H1 (cell line): ENCODE measurements at regions not wholly inside any gene's neighbourhood (a gene's known extent, or its start where the extent isn't known, plus 50 kb on each side); places are given as distances from the start of the nearest gene placed in this dataset.

ENCODE experiments used
- SP1 ChIP-seq: IDR thresholded peaks from 2 replicates; pipeline ENCODE4 v1.6.1; 2011; ENCODE audit warnings: low read depth, low read length
- TAF1 ChIP-seq: IDR thresholded peaks from 2 replicates; pipeline ENCODE4 v1.6.1; 2011; ENCODE audit warnings: mild to moderate bottlenecking, low read depth, low read length
- TF ChIP-seq, protein P1 (sequence below), 3 experiments: IDR thresholded peaks; 1 replicate in 2 of 3; 2 replicates in 1 of 3; pipeline versions ENCODE4 v1.5.1 to v1.6.1; 2011; ENCODE audit warnings: low read length in 3 of 3, mild to moderate bottlenecking in 3 of 3, inconsistent platforms in 2 of 3, low read depth in 1 of 3, moderate library complexity in 1 of 3; ENCODE audit not compliant: insufficient read depth in 1 of 3; ENCODE audit errors: control extremely low read depth in 1 of 3

DNA sequence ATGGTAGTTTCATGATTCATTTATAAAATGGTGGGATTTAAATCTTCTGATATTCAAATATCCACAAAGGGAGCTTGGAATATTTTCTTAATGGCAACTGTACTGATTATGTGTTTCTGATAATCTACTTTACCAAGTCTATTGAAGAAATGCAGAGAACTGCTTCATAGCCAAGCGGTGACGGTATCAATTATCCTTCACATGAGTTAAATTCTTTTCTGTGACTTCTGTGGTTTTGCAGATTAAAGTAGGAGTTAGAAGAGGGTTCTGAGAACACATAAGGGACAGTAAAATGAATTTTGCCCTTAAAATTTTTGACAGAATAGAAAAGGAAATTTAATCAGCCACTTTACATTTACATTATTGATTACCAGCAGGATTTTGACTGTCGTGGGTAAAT is 563.2 kb downstream of the GBE1 start:
- TF ChIP-seq, protein P1, sequence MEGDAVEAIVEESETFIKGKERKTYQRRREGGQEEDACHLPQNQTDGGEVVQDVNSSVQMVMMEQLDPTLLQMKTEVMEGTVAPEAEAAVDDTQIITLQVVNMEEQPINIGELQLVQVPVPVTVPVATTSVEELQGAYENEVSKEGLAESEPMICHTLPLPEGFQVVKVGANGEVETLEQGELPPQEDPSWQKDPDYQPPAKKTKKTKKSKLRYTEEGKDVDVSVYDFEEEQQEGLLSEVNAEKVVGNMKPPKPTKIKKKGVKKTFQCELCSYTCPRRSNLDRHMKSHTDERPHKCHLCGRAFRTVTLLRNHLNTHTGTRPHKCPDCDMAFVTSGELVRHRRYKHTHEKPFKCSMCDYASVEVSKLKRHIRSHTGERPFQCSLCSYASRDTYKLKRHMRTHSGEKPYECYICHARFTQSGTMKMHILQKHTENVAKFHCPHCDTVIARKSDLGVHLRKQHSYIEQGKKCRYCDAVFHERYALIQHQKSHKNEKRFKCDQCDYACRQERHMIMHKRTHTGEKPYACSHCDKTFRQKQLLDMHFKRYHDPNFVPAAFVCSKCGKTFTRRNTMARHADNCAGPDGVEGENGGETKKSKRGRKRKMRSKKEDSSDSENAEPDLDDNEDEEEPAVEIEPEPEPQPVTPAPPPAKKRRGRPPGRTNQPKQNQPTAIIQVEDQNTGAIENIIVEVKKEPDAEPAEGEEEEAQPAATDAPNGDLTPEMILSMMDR (IDR thresholded peaks at IDR 0.05; ENCODE audit: control extremely low read depth in 1 of 3, insufficient read depth in 1 of 3, low read depth in 1 of 3, low read length in 3 of 3), result no peak
- TF ChIP-seq SP1, result no peak
- no peak for TF ChIP-seq TAF1
